IMR-90 (cell line): ENCODE measurements at regions not wholly inside any gene's neighbourhood (a gene's known extent, or its start where the extent isn't known, plus 50 kb on each side); places are given as distances from the start of the nearest gene placed in this dataset.

ENCODE experiments used
- ATAC-seq: fragments of 200-7000 bp; cut with Tn5 transposase; 2 replicates; pipeline ENCODE4 v1.9.1; 2020; ENCODE audit warnings: low read depth, mild to moderate bottlenecking, moderate library complexity
- BruUV-seq: library from RNA; stranded (reverse); fragments of 400-500 nt; replicated peaks from 2 replicates; lab custom pipeline; 2021; lab: Mats Ljungman, UMichigan
- CTCF ChIA-PET: fragments of 300-600 bp; formaldehyde crosslinking; extraction: SDS; loops from one replicate; lab custom pipeline; 2021; ENCODE audit warnings: antibody characterized with exemption; lab: Yijun Ruan, JAX
- POLR2A ChIA-PET: fragments of 300-600 bp; sonication (Branson Sonifier 250); formaldehyde crosslinking; loops from one replicate; lab custom pipeline; 2022; ENCODE audit warnings: antibody characterized with exemption; ENCODE audit not compliant: unreplicated experiment; lab: Charles Lee
- DNase-seq: peaks from one replicate; pipeline ENCODE4 v3.0.0; 2013
- H2AFZ ChIP-seq: replicated peaks from 2 replicates; pipeline ENCODE3; 2013; ENCODE audit warnings: low read length, mild to moderate bottlenecking; ENCODE audit not compliant: poor library complexity
- H2AK5ac ChIP-seq: 2 replicates; pipeline ENCODE4 v1.6.1; 2013; ENCODE audit warnings: low read depth, low read length, inconsistent platforms
- H2AK9ac ChIP-seq: replicated peaks from 2 replicates; pipeline ENCODE3; 2013; ENCODE audit warnings: mild to moderate bottlenecking, low read depth, low read length, moderate library complexity; ENCODE audit not compliant: poor library complexity
- H2BK120ac ChIP-seq: 2 replicates; pipeline ENCODE4 v1.6.1; 2013; ENCODE audit warnings: low read depth, low read length, inconsistent platforms
- H2BK15ac ChIP-seq: 3 replicates; pipeline ENCODE4 v1.6.1; 2013; ENCODE audit warnings: low read depth, low read length, inconsistent platforms
- H2BK20ac ChIP-seq: 2 replicates; pipeline ENCODE4 v1.6.1; 2013; ENCODE audit warnings: low read depth, mild to moderate bottlenecking, inconsistent platforms, low read length, moderate library complexity
- H2BK5ac ChIP-seq: 2 replicates; pipeline ENCODE4 v1.6.1; 2013; ENCODE audit warnings: mild to moderate bottlenecking, low read depth, low read length, inconsistent platforms; ENCODE audit not compliant: poor library complexity, severe bottlenecking
- H3K14ac ChIP-seq: replicated peaks from 2 replicates; pipeline ENCODE4 v1.6.1; 2013; ENCODE audit warnings: low read depth, low read length, inconsistent platforms
- H3K18ac ChIP-seq: 2 replicates; pipeline ENCODE4 v1.6.1; 2013; ENCODE audit warnings: low read depth, low read length, control low read depth
- H3K23ac ChIP-seq: 2 replicates; pipeline ENCODE4 v1.6.1; 2013; ENCODE audit warnings: low read depth, low read length, inconsistent platforms
- H3K27ac ChIP-seq: 2 replicates; pipeline ENCODE4 v1.5.1; 2013; ENCODE audit warnings: mild to moderate bottlenecking, control low read depth, low read length; ENCODE audit not compliant: insufficient read depth
- H3K27me3 ChIP-seq: 2 replicates; pipeline ENCODE4 v1.6.1; 2013; ENCODE audit warnings: low read length; ENCODE audit not compliant: control insufficient read depth, insufficient read depth
- H3K36me3 ChIP-seq: 2 replicates; pipeline ENCODE4 v1.6.1; 2013; ENCODE audit warnings: low read length, mixed read lengths; ENCODE audit not compliant: control insufficient read depth, insufficient read depth
- H3K4ac ChIP-seq: 2 replicates; pipeline ENCODE4 v1.6.1; 2013; ENCODE audit warnings: low read depth, low read length, inconsistent platforms
- H3K4me1 ChIP-seq: 2 replicates; pipeline ENCODE4 v1.6.1; 2013; ENCODE audit warnings: low read length, mixed read lengths; ENCODE audit not compliant: control insufficient read depth, insufficient read depth
- H3K4me2 ChIP-seq: 2 replicates; pipeline ENCODE4 v1.6.1; 2013; ENCODE audit warnings: low read depth, mild to moderate bottlenecking, control low read depth, low read length, moderate library complexity
- H3K4me3 ChIP-seq: 2 replicates; pipeline ENCODE4 v1.5.1; 2013; ENCODE audit warnings: low read depth, mild to moderate bottlenecking, control low read depth, low read length, moderate library complexity; ENCODE audit not compliant: insufficient read depth
- H3K56ac ChIP-seq: 2 replicates; pipeline ENCODE4 v1.6.1; 2013; ENCODE audit warnings: low read length, inconsistent platforms; ENCODE audit not compliant: insufficient read depth; ENCODE audit errors: extremely low read depth
- H3K79me1 ChIP-seq, 2 experiments: 2 replicates each; pipeline ENCODE4 v1.6.1; 2013; ENCODE audit warnings: low read length in 2 of 2, inconsistent platforms in 1 of 2, low read depth in 1 of 2
- H3K9ac ChIP-seq: 2 replicates; pipeline ENCODE4 v1.6.1; 2013; ENCODE audit warnings: low read depth, low read length, control low read depth
- H3K9me1 ChIP-seq: 2 replicates; pipeline ENCODE4 v1.6.1; 2013; ENCODE audit warnings: low read length, inconsistent platforms; ENCODE audit not compliant: insufficient read depth
- H3K9me3 ChIP-seq: 2 replicates; pipeline ENCODE4 v1.6.1; 2013; ENCODE audit warnings: low read length; ENCODE audit not compliant: control insufficient read depth, insufficient read depth
- H4K20me1 ChIP-seq: 2 replicates; pipeline ENCODE4 v1.6.1; 2013; ENCODE audit warnings: low read length, inconsistent platforms; ENCODE audit not compliant: insufficient read depth
- H4K5ac ChIP-seq: 2 replicates; pipeline ENCODE4 v1.6.1; 2013; ENCODE audit warnings: mild to moderate bottlenecking, low read depth, low read length, control low read depth
- H4K8ac ChIP-seq, 2 experiments: 2 replicates each; pipeline ENCODE4 v1.6.1; 2013; ENCODE audit warnings: low read depth in 2 of 2, low read length in 2 of 2, control low read depth in 1 of 2, inconsistent platforms in 1 of 2
- H4K91ac ChIP-seq: 2 replicates; pipeline ENCODE4 v1.6.1; 2013; ENCODE audit warnings: low read depth, low read length, inconsistent platforms; ENCODE audit not compliant: insufficient read depth
- MAFK ChIP-seq: IDR thresholded peaks from 2 replicates; pipeline ENCODE4 v1.6.1; 2012; ENCODE audit warnings: low read depth, low read length, improper control_type of control experiment
- MXI1 ChIP-seq: IDR thresholded peaks from 2 replicates; pipeline ENCODE4 v1.6.1; 2012; ENCODE audit warnings: low read depth, mild to moderate bottlenecking, low read length, moderate library complexity, borderline replicate concordance
- POLR2A ChIP-seq: IDR thresholded peaks from 2 replicates; pipeline ENCODE4 v1.6.1; 2012; ENCODE audit warnings: mild to moderate bottlenecking, low read depth, low read length
- RCOR1 ChIP-seq: IDR thresholded peaks from 2 replicates; pipeline ENCODE4 v1.6.1; 2012; ENCODE audit warnings: mild to moderate bottlenecking, low read length, improper control_type of control experiment; ENCODE audit not compliant: insufficient replicate concordance
- WGBS, 2 experiments: methylation state at CpG; one replicate each; pipeline versions ENCODE4 v1.1.5 to v1.1.7; 2013; ENCODE audit warnings: missing lambda C conversion rate in 2 of 2; ENCODE audit not compliant: insufficient read length in 1 of 2; ENCODE audit errors: extremely low coverage in 2 of 2; 5-methylcytosine and 5-hydroxymethylcytosine counted together
- dilution Hi-C: fragments of 300-500 bp; cut with HindIII; formaldehyde crosslinking; loops from one replicate; pipeline ENCODE4 v1.14.3; 2018; ENCODE audit warnings: low sequenced_read_pairs; ENCODE audit not compliant: unreplicated experiment
- in situ Hi-C: fragments of 300-500 bp; cut with MboI; formaldehyde crosslinking; loops from 3 replicates; pipeline ENCODE4 v1.14.3; 2019; ENCODE audit warnings: low sequenced_read_pairs, inconsistent platforms, mixed read lengths
- intact Hi-C: fragments of 100-400 bp; cut with micrococcal nuclease; formaldehyde crosslinking; loops from 2 replicates; pipeline ENCODE4 v1.10.0; 2022

DNA sequence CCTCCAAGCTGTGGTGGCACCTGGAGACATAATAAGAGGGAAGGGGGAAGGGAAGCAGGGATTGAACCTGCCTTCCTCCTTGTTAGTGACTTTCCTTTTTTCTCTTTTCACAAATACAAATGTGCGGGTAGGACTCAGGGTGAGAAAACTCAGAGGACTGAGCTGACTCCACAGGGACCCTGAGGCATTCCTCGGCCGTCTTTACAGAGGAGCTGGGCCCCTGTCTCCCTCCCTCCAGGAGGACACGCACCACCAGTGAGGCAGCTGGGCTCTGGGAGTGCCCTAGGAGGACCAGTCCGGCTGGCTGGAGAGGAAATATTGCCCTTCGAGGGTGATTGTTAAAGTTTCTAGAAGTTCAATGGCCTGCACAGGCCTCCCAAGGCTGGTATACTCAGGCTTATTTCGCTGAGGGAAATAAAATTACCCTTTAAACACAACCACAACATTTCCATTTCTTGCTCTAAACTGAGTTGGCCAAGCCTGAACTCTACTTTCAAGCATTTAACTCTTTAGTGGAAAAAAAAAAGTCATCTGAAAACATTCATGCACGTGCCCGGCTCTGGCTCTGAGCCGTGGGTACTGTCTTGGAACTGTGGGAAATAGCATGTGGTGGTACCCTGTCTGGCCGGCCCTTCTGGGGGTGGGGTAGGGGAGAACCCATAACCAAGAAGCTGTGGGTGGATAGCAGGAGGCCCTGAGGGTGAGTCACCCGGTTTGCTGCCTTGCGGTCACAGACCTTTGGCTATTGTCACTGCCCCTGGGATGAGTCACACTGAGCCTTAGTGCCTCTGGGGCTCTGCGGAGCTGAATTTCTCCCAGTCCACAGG lies 116.0 kb downstream of the COPS8 start (continued):
- TF ChIP-seq RCOR1: no peak
- no peak for TF ChIP-seq MAFK
- no peak for TF ChIP-seq POLR2A

GRCh38 chr2:237202288-237203030 lies 116.8 kb downstream of the COPS8 start:
- peak overlapping the region; percentile 46 for H2AFZ ChIP-seq

More at GRCh38 chr2:237202288-237203030, 116.8 kb downstream of the COPS8 start:
- ChIA-PET POLR2A (interaction anchor here (0.9 to 1.3 kb wide), 3 partner anchors 19 to 212 kb away, joined by 3 to 4 read pairs (median 4); partner anchors contain the start of gene COL6A3), CTCF (interaction anchor here (0.6 to 1.2 kb wide), 5 partner anchors 18 to 149 kb away, joined by 3 to 4 read pairs (median 3); no protein-coding TSS in a partner anchor)
- Histone ChIP-seq H3K9me3 (no peaks in the 10 kb centered on the region), H3K4me3 (no peak overlapping the region), H3K27me3 (no peaks in the 10 kb centered on the region), H3K56ac (peak overlapping the region; percentile 74), H4K8ac (peak overlapping the region; percentile 93 to 99), H3K79me1 (peaks cover 0 to 51% of the 10 kb centered on the region in 2 experiments; a peak in 3 of 4 replicates), H2AK9ac (peak overlapping the region; percentile 86), H2BK20ac (peak overlapping the region; percentile 98), H3K9ac (peak overlapping the region; percentile 31; the same call in 1 of the 2 replicates), H3K9me1 (peaks cover 30% of the 10 kb centered on the region), H2BK120ac (peak overlapping the region; percentile 98), H3K4me1 (peaks cover 49% of the 10 kb centered on the region), H3K27ac (peak overlapping the region; percentile 98), H3K4me2 (no peak overlapping the region; the same call in 1 of the 2 replicates), H4K20me1 (no peaks in the 10 kb centered on the region), H4K91ac (peak overlapping the region; percentile 100), H4K5ac (peak overlapping the region; percentile 90), H3K14ac (peak overlapping the region; percentile 88), H3K18ac (peak overlapping the region; percentile 98), H3K23ac (peak overlapping the region; percentile 83), H2BK5ac (peak overlapping the region; percentile 98), H2AK5ac (peak overlapping the region; percentile 97), H2BK15ac (peak overlapping the region; percentile 99), H3K4ac (peak overlapping the region; percentile 99), H3K36me3 (no peaks in the 10 kb centered on the region)
- dilution Hi-C loops (no loop called here), in situ Hi-C loops (no loop called here), intact Hi-C loops (no loop called here)
- WGBS, 2 experiments: 84% methylated on average over 6 of the region's 13 CpGs; no CpG with 5 or more reads in 1 of the 2 experiments
- DNase-seq (no peak), ATAC-seq (no peak)
- TF ChIP-seq MXI1 (no peak), MAFK (0 out of 2 replicates have a peak, but pooled peaks have one; percentile 26)
- no TSS peak for BruUV-seq
